ENCODE measurements at regions not wholly inside any gene's neighbourhood (a gene's known extent, or its start where the extent isn't known, plus 50 kb on each side); places are given as distances from the start of the nearest gene placed in this dataset.

GRCh38 chr1:55670331-55671082 lies 455.3 kb upstream of the USP24 start:
- no peak for DNase-seq (ENCODE audit: low read depth)

- DNase-seq (ENCODE audit: low read depth): no peak
These were observed 454.1 kb upstream of the USP24 start for GRCh38 chr1:55669293-55669692.

GRCh38 chr1:55662875-55663274 lies 447.7 kb upstream of the USP24 start:
- DNase-seq (ENCODE audit: low read depth): no peak

DNA sequence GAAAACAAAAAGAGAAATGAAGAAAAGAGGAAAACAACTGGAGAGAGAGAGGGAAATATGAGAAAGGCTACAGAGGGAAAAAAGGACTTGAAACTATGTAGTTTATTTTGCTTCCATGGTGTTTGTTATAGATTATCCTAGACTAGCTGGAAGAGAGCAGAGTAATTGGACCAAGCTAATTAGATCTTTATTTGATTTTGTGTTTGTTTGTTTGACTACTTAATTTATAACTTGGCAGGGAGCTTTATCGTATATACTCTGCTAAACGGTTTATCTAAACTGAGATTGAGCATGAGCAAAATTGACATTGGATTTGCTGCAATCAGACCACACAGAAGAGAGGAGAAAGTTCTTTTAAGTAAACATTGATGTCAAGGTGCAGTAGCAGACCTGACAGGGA lies 443.8 kb upstream of the USP24 start:
- DNase-seq (ENCODE audit: low read depth): no peak

DNA sequence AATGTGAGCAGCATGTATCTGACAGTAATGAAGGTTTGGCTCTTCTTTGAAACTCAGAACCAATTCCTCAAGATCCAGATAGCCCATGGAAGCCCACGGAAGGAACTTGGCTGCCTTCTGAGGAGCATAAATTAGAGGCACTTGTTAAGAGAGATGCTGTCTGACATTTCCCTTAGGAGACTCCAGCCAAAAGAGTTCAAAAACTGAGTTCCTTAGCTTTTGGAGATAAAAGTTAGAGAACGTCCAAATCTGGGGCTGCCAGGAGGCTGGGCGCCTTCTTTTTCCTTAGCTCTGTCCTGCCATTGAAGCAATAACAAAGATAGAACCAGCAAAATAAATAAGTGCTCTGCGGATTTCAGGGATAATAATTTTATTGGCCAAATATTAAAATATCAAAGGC lies 439.6 kb upstream of the USP24 start:
- DNase-seq (ENCODE audit: low read depth): no peak

- no peak for DNase-seq (ENCODE audit: low read depth)
These were observed 439.0 kb upstream of the USP24 start for GRCh38 chr1:55654171-55654570.

GRCh38 chr1:55650444-55650843 lies 435.3 kb upstream of the USP24 start:
- no peak for DNase-seq (ENCODE audit: low read depth)

DNA sequence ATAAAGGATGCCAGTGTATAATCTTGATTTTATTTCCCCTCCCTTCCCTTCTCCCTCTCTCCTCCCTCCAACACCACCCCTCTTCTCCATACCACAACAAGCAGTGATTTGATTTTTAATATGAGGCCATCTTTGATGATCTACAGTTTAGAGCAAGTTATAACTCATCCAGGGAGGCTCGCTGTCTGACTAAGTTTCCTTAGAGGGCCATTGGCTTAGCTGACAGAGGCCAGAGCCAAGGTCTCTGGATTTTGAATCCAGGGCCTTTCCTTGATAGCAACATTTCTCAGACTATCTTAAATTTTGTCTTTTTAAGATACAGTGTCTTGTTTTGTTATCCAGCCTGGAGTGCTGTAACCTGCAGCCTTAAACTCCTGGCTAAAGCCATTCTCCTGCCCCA lies 431.0 kb upstream of the USP24 start:
- no peak for DNase-seq (ENCODE audit: low read depth)

DNA sequence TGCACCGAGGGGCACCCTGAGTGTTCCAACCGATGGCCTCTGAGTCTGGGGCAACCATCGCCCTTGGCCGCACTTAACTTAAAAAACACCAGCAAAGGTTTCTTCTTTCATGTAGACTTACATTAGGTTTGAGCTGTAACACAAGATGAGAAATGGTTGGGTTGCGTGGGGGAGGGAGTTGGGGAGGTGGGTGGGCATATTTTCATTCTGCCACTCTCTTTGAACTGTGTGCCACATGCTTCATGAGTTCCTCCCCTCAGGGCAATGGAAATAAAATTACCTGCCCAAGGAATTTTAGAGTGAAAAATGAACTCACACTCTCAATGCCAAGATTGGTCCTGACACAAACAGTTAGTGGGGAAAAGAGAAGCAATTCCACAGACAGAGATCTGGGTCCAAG lies 430.1 kb upstream of the USP24 start:
- DNase-seq (ENCODE audit: low read depth): no peak

- DNase-seq (ENCODE audit: low read depth): no peak
These were observed 426.8 kb upstream of the USP24 start for GRCh38 chr1:55641947-55642346.

DNA sequence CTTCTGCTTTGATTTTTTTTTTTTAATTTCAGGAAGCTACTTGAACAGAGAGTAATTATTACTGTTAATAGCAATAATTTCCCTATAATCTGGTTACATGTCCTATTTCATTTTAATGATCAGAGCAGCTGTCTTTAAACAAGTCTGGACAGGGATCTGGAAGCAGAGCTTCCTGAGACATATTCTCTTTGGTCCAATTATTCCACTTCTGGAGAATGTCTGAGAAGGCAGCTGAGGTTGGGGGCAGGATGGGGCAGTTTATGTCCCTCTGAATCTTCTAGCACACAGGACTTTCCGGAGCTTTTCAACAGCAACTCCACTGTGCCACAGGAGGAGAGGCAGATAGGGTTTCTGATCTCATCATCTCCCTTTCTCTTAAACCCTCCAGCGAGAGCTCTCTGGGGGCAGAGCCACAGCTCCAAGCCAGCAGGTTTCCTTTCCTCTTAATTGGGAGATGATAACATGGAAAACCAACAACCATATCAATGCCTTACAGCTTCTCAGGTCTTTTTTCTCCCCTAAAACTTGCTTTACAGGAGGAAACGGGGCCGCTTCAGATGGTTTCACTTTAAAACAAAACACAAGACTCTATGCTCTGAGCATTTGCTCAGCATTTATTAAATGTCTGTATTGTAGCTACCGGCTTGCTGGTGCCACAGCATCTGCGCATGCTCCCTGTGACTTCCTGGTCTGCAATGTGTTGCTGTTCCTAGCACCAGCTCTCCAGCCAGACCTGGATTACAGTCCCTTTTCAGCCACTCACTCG lies 425.7 kb upstream of the USP24 start:
- no peak for DNase-seq (ENCODE audit: low read depth)

- DNase-seq (ENCODE audit: low read depth): no peak
These were observed 424.4 kb upstream of the USP24 start for GRCh38 chr1:55639526-55639925.

DNA sequence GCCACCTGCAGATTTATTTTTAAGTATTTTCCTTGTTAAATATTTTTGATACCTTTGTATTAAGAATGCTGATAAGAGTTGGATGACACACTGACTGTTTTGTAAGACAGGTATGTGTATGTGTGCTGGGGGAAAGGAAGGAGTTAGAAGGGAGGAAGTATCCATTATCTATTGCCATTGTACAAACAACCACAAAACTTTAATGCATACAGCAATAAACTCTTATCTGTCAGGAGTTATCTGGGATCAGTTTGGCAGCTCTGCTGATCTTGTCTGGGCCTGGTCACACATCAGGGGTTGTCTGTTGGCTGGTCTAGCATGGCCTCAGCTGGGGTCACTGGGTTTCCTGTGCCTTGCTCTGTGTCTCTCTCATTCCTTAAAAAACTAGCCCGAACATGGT lies 423.9 kb upstream of the USP24 start:
- no peak for DNase-seq (ENCODE audit: low read depth)

- DNase-seq (ENCODE audit: low read depth): no peak
These were observed 421.5 kb upstream of the USP24 start for GRCh38 chr1:55636696-55637095.

DNA sequence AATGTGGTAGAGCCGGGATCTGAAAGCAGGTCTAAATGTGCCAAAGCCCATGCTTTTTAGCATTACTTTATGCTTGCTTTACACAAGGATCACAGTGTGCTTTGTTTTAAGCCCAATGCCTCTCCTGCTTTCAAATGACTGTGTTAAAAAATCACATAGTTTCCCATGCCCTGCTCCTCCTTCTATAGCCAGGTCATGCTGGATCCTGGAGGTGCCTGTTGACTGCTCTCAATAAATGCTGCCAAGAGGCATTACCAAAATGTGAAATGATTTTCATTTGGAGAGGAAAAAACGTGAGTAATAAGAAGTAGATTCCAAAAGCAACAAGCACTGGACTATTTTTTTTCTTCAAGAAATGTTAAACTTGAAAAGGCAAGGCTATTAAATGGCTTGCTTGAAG lies 420.7 kb upstream of the USP24 start:
- DNase-seq (ENCODE audit: low read depth): no peak

DNA sequence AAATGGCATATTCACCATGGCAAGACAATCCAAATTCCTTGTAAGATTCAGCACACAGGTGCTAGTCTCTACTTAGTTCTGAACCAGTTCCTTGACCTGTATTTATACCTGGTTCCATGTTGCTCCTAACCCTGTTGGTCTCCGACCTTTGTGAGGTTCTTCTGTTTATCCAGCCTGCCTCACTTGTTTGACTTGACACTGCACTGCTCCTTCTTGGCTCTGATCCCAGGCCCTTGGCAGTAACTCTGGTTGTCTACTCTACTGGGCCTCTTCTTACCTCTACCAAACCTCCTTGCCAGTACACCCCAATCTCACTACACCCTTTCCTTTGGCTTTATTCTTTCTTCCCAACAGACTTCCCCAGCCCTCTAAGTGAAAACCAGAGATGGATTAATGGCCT lies 419.4 kb upstream of the USP24 start:
- DNase-seq (ENCODE audit: low read depth): no peak

DNA sequence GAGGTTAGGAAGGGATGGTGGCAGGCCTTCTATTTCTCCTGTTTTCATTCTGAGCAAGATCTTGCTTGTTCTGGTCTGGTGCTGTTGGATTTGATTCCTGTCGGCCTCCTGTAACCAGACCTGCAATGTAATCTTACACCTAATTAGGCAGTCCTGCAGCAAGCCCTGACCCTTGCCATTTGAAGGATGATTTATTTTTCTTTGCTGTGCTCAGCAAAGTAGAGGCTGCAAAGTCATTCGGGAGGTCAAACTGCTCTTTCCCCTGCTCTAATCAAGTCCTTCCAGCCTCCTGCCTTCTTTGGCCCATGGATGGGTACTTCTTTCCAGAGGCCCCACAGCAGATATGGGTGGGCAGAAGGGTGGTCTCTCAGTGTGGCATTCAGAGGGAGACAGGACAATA lies 417.7 kb upstream of the USP24 start:
- DNase-seq (ENCODE audit: low read depth): no peak

DNA sequence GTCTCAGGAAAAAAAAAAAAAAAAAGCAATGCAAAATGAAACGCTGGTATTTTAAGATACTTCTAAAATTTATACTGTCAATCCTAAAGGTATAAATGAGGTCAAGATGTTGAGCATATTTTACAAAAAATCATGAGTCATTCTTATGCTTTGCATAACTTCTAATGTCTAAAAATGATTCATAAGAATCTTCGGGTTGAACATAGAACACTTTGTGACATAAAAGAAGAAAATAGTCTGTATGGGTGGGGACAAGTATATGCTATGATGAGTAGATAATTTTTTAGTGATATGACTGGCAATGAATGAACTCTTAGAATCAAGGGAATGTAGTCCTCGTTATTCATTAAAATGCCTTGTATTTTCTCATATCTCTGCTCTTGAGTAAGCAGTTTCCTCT lies 416.9 kb upstream of the USP24 start:
- DNase-seq (ENCODE audit: low read depth): no peak

DNA sequence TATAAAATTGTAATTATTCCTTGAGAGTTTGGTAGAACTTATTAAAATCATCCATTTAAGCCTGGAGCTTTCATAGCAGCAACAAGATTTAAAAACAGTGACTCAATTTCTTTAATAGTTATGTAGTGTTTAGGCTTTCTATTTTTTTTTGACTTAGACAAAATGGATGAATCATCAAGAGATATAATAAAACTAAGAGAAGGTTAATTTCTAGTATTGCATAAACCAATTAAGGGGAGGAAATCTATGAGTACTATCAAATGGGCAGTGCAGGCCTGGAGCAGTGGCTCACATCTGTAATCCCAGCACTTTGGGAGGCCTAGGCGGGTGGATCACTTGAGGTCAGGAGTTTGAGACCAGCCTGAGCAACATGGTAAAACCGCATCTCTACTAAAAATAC lies 416.3 kb upstream of the USP24 start:
- DNase-seq (ENCODE audit: low read depth): no peak

DNA sequence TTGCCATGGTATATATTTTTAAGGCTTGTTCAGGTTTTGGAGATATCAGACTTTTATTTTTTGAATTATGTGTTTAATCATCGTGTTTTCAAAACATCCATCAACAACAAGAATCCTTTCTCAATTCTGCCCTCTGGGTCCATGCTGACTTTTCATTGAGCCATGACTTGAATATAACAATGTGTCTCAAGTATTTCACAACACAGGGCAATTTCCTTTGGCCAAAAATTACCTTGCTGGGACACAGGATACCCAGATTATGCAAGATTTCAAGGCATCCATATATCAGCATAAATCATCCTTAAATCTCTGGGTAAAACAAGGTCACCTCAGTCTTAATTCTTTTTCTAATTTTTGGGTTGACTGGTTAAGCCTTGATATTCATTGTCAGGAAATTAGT lies 411.2 kb upstream of the USP24 start:
- no peak for DNase-seq (ENCODE audit: low read depth)

DNA sequence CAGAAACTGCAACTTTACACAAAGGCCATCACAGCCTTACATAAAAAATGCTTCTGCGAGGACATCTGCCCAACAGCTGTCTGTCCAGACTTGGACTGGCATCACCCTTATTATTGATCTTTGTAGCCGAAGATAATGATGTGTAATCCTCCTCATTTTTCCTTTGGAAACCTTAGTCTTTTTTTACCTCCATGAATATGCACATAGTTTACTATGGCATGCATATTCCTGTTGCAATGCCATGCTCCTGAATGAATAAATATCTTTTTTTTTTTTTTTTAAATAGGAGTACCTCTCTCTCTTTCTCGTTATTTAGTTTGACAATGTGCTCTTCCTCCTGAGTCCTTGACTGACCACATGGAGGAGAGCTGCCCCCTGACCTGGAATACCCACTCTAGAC lies 409.6 kb upstream of the USP24 start:
- no peak for DNase-seq (ENCODE audit: low read depth)

DNA sequence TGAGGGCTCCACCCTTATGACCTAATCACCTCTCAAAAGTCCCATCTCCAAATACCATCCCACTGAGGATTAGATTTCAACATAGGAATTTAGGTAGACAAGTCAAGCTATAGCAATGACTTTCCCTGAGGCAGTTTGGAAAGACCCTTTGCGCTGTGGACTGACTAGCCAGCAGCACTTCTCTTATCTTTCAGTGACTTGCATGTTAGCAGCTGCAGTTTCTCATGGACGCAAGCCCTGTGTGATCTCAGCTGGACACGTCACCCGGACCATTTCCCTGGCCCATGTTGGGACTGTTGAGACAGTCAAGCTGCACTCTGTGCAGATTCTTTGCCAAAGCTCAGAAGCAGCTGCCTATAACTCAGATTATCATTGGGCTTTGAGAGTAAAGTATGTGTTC lies 408.1 kb upstream of the USP24 start:
- no peak for DNase-seq (ENCODE audit: low read depth)

DNA sequence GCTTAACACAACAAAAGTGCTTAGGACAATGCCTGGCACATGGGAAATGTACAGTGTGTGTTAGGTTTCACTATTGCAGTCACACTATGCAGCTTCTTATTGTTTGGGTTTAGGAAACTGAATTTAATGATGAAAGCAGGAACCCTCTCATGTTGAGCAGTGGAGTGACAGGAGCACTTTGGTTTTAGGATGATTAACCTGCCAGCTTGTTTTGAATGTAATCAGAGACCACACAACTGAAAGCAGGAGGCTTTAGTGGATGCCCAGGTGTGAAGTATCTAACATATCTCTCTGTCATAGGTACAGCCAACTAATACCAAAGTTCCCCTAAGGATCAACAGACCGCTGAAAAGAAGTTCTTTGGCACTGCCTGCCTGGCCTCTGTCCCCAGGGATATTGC lies 406.9 kb upstream of the USP24 start:
- DNase-seq (ENCODE audit: low read depth): no peak

DNA sequence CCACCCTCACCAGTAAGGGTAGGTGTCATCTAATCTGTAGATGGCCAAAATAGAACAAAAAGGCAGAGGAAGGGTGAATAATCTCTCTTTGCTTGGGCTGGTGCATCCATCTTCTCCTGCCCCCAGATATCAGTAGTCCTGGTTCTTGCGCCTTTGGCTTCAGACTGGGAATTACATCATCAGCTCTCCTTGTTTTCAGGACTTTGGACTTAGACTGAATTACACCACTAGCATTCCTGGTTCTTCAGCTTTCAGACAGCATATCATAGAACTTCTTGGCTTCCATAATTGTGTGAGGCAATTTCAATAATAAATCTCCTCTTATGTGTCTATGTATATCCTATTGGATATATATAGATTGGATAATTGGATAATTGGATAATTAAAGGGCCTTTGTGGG lies 403.0 kb upstream of the USP24 start:
- DNase-seq (ENCODE audit: low read depth): no peak
